Kidney epithelial cell (primary cell): ENCODE measurements at regions not wholly inside any gene's neighbourhood (a gene's known extent, or its start where the extent isn't known, plus 50 kb on each side); places are given as distances from the start of the nearest gene placed in this dataset.

Experiments used
- DNase-seq: peaks from one replicate; pipeline ENCODE4 v3.0.0-alpha.2; 2010; ENCODE audit warnings: low read depth
- H3K27me3 ChIP-seq: 2 replicates; pipeline ENCODE4 v1.6.0; 2011; ENCODE audit warnings: low read length; ENCODE audit not compliant: control insufficient read depth, insufficient read depth
- H3K36me3 ChIP-seq: 2 replicates; pipeline ENCODE4 v1.5.1; 2011; ENCODE audit warnings: low read length; ENCODE audit not compliant: control insufficient read depth, insufficient read depth
- H3K4me3 ChIP-seq: 2 replicates; pipeline ENCODE4 v1.5.1; 2011; ENCODE audit warnings: low read depth, mild to moderate bottlenecking, control low read depth, low read length
- CTCF ChIP-seq: IDR thresholded peaks from 2 replicates; pipeline ENCODE4 v1.5.1; 2011; ENCODE audit warnings: mild to moderate bottlenecking, moderate library complexity, low read length, control low read depth, inconsistent platforms; ENCODE audit not compliant: insufficient read depth, poor library complexity, severe bottlenecking

- no peaks in the 10 kb centered on the region for H3K36me3 ChIP-seq
- DNase-seq = no peak
- no peaks in the 10 kb centered on the region for H3K27me3 ChIP-seq
- H3K4me3 ChIP-seq = no peak overlapping the region
- no peak for TF ChIP-seq CTCF
Measured at GRCh38 chrX:35351212-35351611, 408.6 kb downstream of the FAM47B start.

GRCh38 chrX:35351795-35352483 is 409.3 kb downstream of the FAM47B start:
- no peaks in the 10 kb centered on the region for H3K36me3 ChIP-seq
- no peak overlapping the region for H3K4me3 ChIP-seq
- TF ChIP-seq CTCF = no peak
- DNase-seq = no peak
- no peaks in the 10 kb centered on the region for H3K27me3 ChIP-seq

GRCh38 chrX:35357656-35358055 is 415.1 kb downstream of the FAM47B start:
- TF ChIP-seq CTCF = no peak

GRCh38 chrX:35362866-35363265 is 420.3 kb downstream of the FAM47B start:
- no peaks in the 10 kb centered on the region for H3K27me3 ChIP-seq
- no peak for DNase-seq
- no peaks in the 10 kb centered on the region for H3K36me3 ChIP-seq
- H3K4me3 ChIP-seq = no peak overlapping the region
- TF ChIP-seq CTCF = no peak

More at GRCh38 chrX:35357656-35358055, 415.1 kb downstream of the FAM47B start:
- H3K4me3 ChIP-seq = no peak overlapping the region
- DNase-seq = no peak
- H3K27me3 ChIP-seq = no peaks in the 10 kb centered on the region
- no peaks in the 10 kb centered on the region for H3K36me3 ChIP-seq

- H3K4me3 ChIP-seq = no peak overlapping the region
- no peaks in the 10 kb centered on the region for H3K27me3 ChIP-seq
- DNase-seq = no peak
- TF ChIP-seq CTCF = no peak
- H3K36me3 ChIP-seq = no peaks in the 10 kb centered on the region
Measured at GRCh38 chrX:35374116-35374515, 424.0 kb upstream of the MAGEB16 start.
